Mammary epithelial cell (primary cell): ENCODE measurements at regions not wholly inside any gene's neighbourhood (a gene's known extent, or its start where the extent isn't known, plus 50 kb on each side); places are given as distances from the start of the nearest gene placed in this dataset.

Source experiments
- EZH2 ChIP-seq: IDR thresholded peaks from 2 replicates; pipeline ENCODE4 v1.6.1; 2012; ENCODE audit warnings: low read length, inconsistent platforms, borderline replicate concordance
- TF ChIP-seq, protein P1 (sequence below), 2 donors: IDR thresholded peaks in 1 of 2; conservative IDR thresholded peaks in 1 of 2; 2 replicates each; pipeline ENCODE4 v1.5.1; 2011 to 2012; ENCODE audit warnings: inconsistent platforms in 2 of 2, low read length in 2 of 2, mild to moderate bottlenecking in 2 of 2, control low read depth in 1 of 2, low read depth in 1 of 2; ENCODE audit not compliant: insufficient read depth in 1 of 2; ENCODE audit errors: extremely low read depth in 1 of 2

GRCh38 chr4:11264346-11264745 lies 164.3 kb downstream of the HS3ST1 start:
- TF ChIP-seq, protein P1, sequence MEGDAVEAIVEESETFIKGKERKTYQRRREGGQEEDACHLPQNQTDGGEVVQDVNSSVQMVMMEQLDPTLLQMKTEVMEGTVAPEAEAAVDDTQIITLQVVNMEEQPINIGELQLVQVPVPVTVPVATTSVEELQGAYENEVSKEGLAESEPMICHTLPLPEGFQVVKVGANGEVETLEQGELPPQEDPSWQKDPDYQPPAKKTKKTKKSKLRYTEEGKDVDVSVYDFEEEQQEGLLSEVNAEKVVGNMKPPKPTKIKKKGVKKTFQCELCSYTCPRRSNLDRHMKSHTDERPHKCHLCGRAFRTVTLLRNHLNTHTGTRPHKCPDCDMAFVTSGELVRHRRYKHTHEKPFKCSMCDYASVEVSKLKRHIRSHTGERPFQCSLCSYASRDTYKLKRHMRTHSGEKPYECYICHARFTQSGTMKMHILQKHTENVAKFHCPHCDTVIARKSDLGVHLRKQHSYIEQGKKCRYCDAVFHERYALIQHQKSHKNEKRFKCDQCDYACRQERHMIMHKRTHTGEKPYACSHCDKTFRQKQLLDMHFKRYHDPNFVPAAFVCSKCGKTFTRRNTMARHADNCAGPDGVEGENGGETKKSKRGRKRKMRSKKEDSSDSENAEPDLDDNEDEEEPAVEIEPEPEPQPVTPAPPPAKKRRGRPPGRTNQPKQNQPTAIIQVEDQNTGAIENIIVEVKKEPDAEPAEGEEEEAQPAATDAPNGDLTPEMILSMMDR (conservative IDR thresholded peaks at IDR 0.05 in 1 of 2, IDR thresholded peaks at IDR 0.05 in 1 of 2; ENCODE audit: extremely low read depth in 1 of 2, insufficient read depth in 1 of 2, low read depth in 1 of 2, low read length in 2 of 2), result no peak
- no peak for TF ChIP-seq EZH2
